ENCODE measurements at regions not wholly inside any gene's neighbourhood (a gene's known extent, or its start where the extent isn't known, plus 50 kb on each side); places are given as distances from the start of the nearest gene placed in this dataset.

DNA sequence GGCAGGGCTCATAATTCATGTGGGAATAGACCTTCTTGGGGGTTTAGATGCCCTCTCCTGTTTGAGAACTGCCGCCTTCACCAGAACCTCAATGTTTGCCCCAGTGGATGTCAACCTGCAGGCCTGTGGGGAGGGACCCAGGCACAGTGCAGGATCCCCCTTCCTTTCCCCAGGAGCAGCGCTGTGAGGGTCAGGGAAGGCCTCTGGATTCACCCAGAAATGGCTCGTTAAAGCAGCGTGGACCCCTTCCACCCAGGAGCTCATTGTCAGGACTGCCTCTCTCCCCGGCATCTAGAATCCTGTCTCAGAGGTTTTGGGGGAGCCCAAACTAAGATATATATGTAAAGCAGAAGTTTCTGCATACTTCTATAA, 188.3 kb downstream of the GADD45G start:
- H3K9me2 ChIP-seq (ENCODE audit: low read depth, low read length), result no peaks in the 10 kb centered on the region
- no peaks in the 10 kb centered on the region for H3F3A ChIP-seq (ENCODE audit: insufficient read depth, low read length)
- H3K4me2 ChIP-seq (ENCODE audit: low read length), result no peak overlapping the region
- no peaks in the 10 kb centered on the region for H3K4me1 ChIP-seq (ENCODE audit: insufficient read depth, low read length, severe bottlenecking)
- TF ChIP-seq, protein P1, sequence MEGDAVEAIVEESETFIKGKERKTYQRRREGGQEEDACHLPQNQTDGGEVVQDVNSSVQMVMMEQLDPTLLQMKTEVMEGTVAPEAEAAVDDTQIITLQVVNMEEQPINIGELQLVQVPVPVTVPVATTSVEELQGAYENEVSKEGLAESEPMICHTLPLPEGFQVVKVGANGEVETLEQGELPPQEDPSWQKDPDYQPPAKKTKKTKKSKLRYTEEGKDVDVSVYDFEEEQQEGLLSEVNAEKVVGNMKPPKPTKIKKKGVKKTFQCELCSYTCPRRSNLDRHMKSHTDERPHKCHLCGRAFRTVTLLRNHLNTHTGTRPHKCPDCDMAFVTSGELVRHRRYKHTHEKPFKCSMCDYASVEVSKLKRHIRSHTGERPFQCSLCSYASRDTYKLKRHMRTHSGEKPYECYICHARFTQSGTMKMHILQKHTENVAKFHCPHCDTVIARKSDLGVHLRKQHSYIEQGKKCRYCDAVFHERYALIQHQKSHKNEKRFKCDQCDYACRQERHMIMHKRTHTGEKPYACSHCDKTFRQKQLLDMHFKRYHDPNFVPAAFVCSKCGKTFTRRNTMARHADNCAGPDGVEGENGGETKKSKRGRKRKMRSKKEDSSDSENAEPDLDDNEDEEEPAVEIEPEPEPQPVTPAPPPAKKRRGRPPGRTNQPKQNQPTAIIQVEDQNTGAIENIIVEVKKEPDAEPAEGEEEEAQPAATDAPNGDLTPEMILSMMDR (IDR thresholded peaks at IDR 0.05; ENCODE audit: low read length), result no peak
- no peak for TF ChIP-seq EZH2 (IDR thresholded peaks at IDR 0.05; ENCODE audit: borderline replicate concordance, low read length)
- no peaks in the 10 kb centered on the region for H3K27me3 ChIP-seq (ENCODE audit: insufficient read depth, low read length)
- H3K36me3 ChIP-seq (ENCODE audit: insufficient read depth, low read length), result no peaks in the 10 kb centered on the region
- H3K4me3 ChIP-seq (ENCODE audit: low read depth, low read length, poor library complexity, severe bottlenecking), result no peak overlapping the region
- H3K27ac ChIP-seq (ENCODE audit: low read depth, low read length, poor library complexity, severe bottlenecking), result no peak overlapping the region
- H2AFZ ChIP-seq (ENCODE audit: low read length), result no peak overlapping the region
- H3K9ac ChIP-seq (ENCODE audit: low read length), result no peak overlapping the region
- no peaks in the 10 kb centered on the region for H4K20me1 ChIP-seq (ENCODE audit: insufficient read depth, low read length)
- no peaks in the 10 kb centered on the region for H3K9me3 ChIP-seq (ENCODE audit: low read length)
- H3K79me2 ChIP-seq (ENCODE audit: insufficient read depth, low read length), result no peaks in the 10 kb centered on the region

- Histone ChIP-seq H3K36me3 (ENCODE audit: insufficient read depth, low read length) (no peaks in the 10 kb centered on the region), H3K4me2 (ENCODE audit: low read length) (no peak overlapping the region), H2AFZ (ENCODE audit: low read length) (no peak overlapping the region), H3K27ac (ENCODE audit: low read depth, low read length, poor library complexity, severe bottlenecking) (no peak overlapping the region), H3K27me3 (ENCODE audit: insufficient read depth, low read length) (no peaks in the 10 kb centered on the region), H3K79me2 (ENCODE audit: insufficient read depth, low read length) (no peaks in the 10 kb centered on the region), H3K9ac (ENCODE audit: low read length) (no peak overlapping the region), H3K9me3 (ENCODE audit: low read length) (no peaks in the 10 kb centered on the region), H3K9me2 (ENCODE audit: low read depth, low read length) (no peaks in the 10 kb centered on the region), H3K4me1 (ENCODE audit: insufficient read depth, low read length, severe bottlenecking) (no peaks in the 10 kb centered on the region), H4K20me1 (ENCODE audit: insufficient read depth, low read length) (no peaks in the 10 kb centered on the region), H3K4me3 (ENCODE audit: low read depth, low read length, poor library complexity, severe bottlenecking) (no peak overlapping the region), H3F3A (ENCODE audit: insufficient read depth, low read length) (no peaks in the 10 kb centered on the region)
- TF ChIP-seq, protein P1 (IDR thresholded peaks at IDR 0.05; ENCODE audit: low read length), result no peak
- no peak for TF ChIP-seq EZH2 (IDR thresholded peaks at IDR 0.05; ENCODE audit: borderline replicate concordance, low read length)
Observed at GRCh38 chr9:89793551-89793950, 188.7 kb downstream of the GADD45G start.

- H3K4me1 ChIP-seq (ENCODE audit: insufficient read depth, low read length, severe bottlenecking), result no peaks in the 10 kb centered on the region
- no peak overlapping the region for H3K27ac ChIP-seq (ENCODE audit: low read depth, low read length, poor library complexity, severe bottlenecking)
- H3K4me2 ChIP-seq (ENCODE audit: low read length), result no peak overlapping the region
Observed at GRCh38 chr9:89794918-89795317, 190.1 kb downstream of the GADD45G start.

More at GRCh38 chr9:89794918-89795317, 190.1 kb downstream of the GADD45G start:
- TF ChIP-seq EZH2 (IDR thresholded peaks at IDR 0.05; ENCODE audit: borderline replicate concordance, low read length), result no peak
- TF ChIP-seq, protein P1 (IDR thresholded peaks at IDR 0.05; ENCODE audit: low read length), result no peak
- no peak overlapping the region for H2AFZ ChIP-seq (ENCODE audit: low read length)
- no peaks in the 10 kb centered on the region for H3K9me3 ChIP-seq (ENCODE audit: low read length)
- H3K9ac ChIP-seq (ENCODE audit: low read length), result no peak overlapping the region
- no peaks in the 10 kb centered on the region for H4K20me1 ChIP-seq (ENCODE audit: insufficient read depth, low read length)
- H3K9me2 ChIP-seq (ENCODE audit: low read depth, low read length), result no peaks in the 10 kb centered on the region
- no peak overlapping the region for H3K4me3 ChIP-seq (ENCODE audit: low read depth, low read length, poor library complexity, severe bottlenecking)
- H3K79me2 ChIP-seq (ENCODE audit: insufficient read depth, low read length), result no peaks in the 10 kb centered on the region
- no peaks in the 10 kb centered on the region for H3K27me3 ChIP-seq (ENCODE audit: insufficient read depth, low read length)
- H3K36me3 ChIP-seq (ENCODE audit: insufficient read depth, low read length), result no peaks in the 10 kb centered on the region
- no peaks in the 10 kb centered on the region for H3F3A ChIP-seq (ENCODE audit: insufficient read depth, low read length)

All from OCI-LY1 (cell line).